ENCODE measurements at regions not wholly inside any gene's neighbourhood (a gene's known extent, or its start where the extent isn't known, plus 50 kb on each side); places are given as distances from the start of the nearest gene placed in this dataset.

DNA sequence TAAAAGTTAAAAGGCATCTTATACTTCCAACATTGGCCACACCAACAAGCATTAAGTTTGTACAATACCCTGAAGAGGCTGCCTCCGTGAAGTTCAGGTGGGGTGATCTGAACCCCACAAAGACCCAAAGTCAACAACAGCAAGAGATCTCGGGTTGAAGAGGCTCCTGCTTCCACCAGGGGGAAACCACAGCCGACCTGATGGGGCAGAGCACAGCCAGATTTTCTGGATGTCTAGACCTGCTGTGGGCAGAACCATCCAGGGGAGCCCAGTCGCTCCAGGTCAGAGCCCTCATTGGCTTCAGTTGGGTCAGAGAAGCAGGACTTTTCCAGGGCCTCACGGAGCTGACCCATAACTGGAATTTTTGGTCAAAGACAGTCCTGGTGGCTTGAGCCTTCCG is 66.5 kb upstream of the ACKR3 start:
- Histone ChIP-seq H3F3A (ENCODE audit: insufficient read depth) (no peaks in the 10 kb centered on the region), H3K36me3 (ENCODE audit: low read length) (no peaks in the 10 kb centered on the region), H3K9me3 (ENCODE audit: insufficient read depth, low read length) (no peaks in the 10 kb centered on the region), H3K79me2 (ENCODE audit: insufficient read depth, low read length) (no peaks in the 10 kb centered on the region), H3K9me2 (replicated peaks; ENCODE audit: insufficient read depth, low read length) (no peaks in the 10 kb centered on the region), H3K4me3 (ENCODE audit: insufficient read depth, low read length, poor library complexity, severe bottlenecking) (no peak overlapping the region), H2AFZ (ENCODE audit: low read depth, low read length, severe bottlenecking) (no peak overlapping the region), H3K9ac (ENCODE audit: low read length) (no peak overlapping the region), H3K27ac (ENCODE audit: low read depth, low read length) (no peak overlapping the region), H3K4me2 (ENCODE audit: low read depth, low read length, poor library complexity, severe bottlenecking) (no peak overlapping the region), H4K20me1 (ENCODE audit: low read depth, low read length) (no peaks in the 10 kb centered on the region), H3K27me3 (ENCODE audit: low read length) (no peaks in the 10 kb centered on the region)
- TF ChIP-seq EZH2phosphoT487 (conservative IDR thresholded peaks at IDR 0.05; ENCODE audit: low read length) = no peak
- TF ChIP-seq, protein P1, sequence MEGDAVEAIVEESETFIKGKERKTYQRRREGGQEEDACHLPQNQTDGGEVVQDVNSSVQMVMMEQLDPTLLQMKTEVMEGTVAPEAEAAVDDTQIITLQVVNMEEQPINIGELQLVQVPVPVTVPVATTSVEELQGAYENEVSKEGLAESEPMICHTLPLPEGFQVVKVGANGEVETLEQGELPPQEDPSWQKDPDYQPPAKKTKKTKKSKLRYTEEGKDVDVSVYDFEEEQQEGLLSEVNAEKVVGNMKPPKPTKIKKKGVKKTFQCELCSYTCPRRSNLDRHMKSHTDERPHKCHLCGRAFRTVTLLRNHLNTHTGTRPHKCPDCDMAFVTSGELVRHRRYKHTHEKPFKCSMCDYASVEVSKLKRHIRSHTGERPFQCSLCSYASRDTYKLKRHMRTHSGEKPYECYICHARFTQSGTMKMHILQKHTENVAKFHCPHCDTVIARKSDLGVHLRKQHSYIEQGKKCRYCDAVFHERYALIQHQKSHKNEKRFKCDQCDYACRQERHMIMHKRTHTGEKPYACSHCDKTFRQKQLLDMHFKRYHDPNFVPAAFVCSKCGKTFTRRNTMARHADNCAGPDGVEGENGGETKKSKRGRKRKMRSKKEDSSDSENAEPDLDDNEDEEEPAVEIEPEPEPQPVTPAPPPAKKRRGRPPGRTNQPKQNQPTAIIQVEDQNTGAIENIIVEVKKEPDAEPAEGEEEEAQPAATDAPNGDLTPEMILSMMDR (IDR thresholded peaks at IDR 0.05; ENCODE audit: insufficient read depth, low read length, poor library complexity, severe bottlenecking) = no peak

DNA sequence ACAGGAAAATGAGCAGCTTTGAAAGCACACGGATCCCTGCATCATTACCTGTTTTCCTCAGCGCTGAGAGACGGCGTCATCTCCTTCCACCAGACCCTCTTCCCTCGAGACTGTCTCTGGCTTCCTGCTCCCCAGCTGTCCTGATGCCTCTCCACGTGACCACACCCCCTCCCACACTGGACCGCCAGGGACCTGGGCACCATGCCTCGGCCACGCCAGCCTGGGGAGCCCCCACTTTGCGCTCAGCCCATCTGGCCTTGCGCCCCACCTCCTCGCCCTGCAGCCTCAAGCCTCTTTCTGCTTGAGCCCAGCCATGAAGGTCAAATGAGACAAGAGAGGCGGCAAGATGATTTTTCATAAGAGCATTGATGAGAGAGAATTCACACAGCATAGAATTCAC is 66.0 kb upstream of the ACKR3 start:
- TF ChIP-seq EZH2phosphoT487 (conservative IDR thresholded peaks at IDR 0.05; ENCODE audit: low read length) = no peak
- TF ChIP-seq, protein P1 (IDR thresholded peaks at IDR 0.05; ENCODE audit: insufficient read depth, low read length, poor library complexity, severe bottlenecking) = no peak
- no peaks in the 10 kb centered on the region for H3K36me3 ChIP-seq (ENCODE audit: low read length)
- no peaks in the 10 kb centered on the region for H3K27me3 ChIP-seq (ENCODE audit: low read length)
- no peak overlapping the region for H3K4me3 ChIP-seq (ENCODE audit: insufficient read depth, low read length, poor library complexity, severe bottlenecking)
- no peak overlapping the region for H3K4me2 ChIP-seq (ENCODE audit: low read depth, low read length, poor library complexity, severe bottlenecking)
- H3K9ac ChIP-seq (ENCODE audit: low read length) = no peak overlapping the region
- H2AFZ ChIP-seq (ENCODE audit: low read depth, low read length, severe bottlenecking) = no peak overlapping the region
- no peak overlapping the region for H3K27ac ChIP-seq (ENCODE audit: low read depth, low read length)
- H3K9me2 ChIP-seq (replicated peaks; ENCODE audit: insufficient read depth, low read length) = no peaks in the 10 kb centered on the region
- H3K79me2 ChIP-seq (ENCODE audit: insufficient read depth, low read length) = no peaks in the 10 kb centered on the region
- no peaks in the 10 kb centered on the region for H3F3A ChIP-seq (ENCODE audit: insufficient read depth)
- no peaks in the 10 kb centered on the region for H3K9me3 ChIP-seq (ENCODE audit: insufficient read depth, low read length)
- H4K20me1 ChIP-seq (ENCODE audit: low read depth, low read length) = no peaks in the 10 kb centered on the region

DNA sequence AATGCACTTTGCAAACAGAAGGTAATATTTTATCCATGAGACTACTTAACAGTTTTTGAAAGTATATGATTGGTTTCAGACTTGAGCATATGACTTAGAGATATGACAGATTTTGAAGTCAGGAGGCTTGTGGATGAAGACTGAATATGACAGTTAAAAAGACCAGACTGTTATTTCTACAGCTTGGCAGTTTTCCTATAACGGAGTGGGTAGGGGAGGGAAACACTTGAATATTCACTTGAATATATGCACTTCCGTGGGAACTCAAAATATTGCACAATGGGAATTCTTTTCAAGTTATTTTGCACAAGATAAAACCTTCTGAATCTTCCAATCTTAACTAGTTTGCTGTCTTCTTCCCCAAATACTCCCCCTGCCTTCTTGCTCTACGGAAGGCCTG is 64.6 kb upstream of the ACKR3 start:
- Histone ChIP-seq H3K9me3 (ENCODE audit: insufficient read depth, low read length) (no peaks in the 10 kb centered on the region), H3K79me2 (ENCODE audit: insufficient read depth, low read length) (no peaks in the 10 kb centered on the region), H3K4me3 (ENCODE audit: insufficient read depth, low read length, poor library complexity, severe bottlenecking) (no peak overlapping the region), H3K9me2 (replicated peaks; ENCODE audit: insufficient read depth, low read length) (no peaks in the 10 kb centered on the region), H2AFZ (ENCODE audit: low read depth, low read length, severe bottlenecking) (no peak overlapping the region), H3K36me3 (ENCODE audit: low read length) (no peaks in the 10 kb centered on the region), H4K20me1 (ENCODE audit: low read depth, low read length) (no peaks in the 10 kb centered on the region), H3K9ac (ENCODE audit: low read length) (no peak overlapping the region), H3K4me2 (ENCODE audit: low read depth, low read length, poor library complexity, severe bottlenecking) (no peak overlapping the region), H3K27ac (ENCODE audit: low read depth, low read length) (no peak overlapping the region), H3F3A (ENCODE audit: insufficient read depth) (no peaks in the 10 kb centered on the region), H3K27me3 (ENCODE audit: low read length) (no peaks in the 10 kb centered on the region)
- TF ChIP-seq EZH2phosphoT487 (conservative IDR thresholded peaks at IDR 0.05; ENCODE audit: low read length) = no peak
- TF ChIP-seq, protein P1 (IDR thresholded peaks at IDR 0.05; ENCODE audit: insufficient read depth, low read length, poor library complexity, severe bottlenecking) = no peak

DNA sequence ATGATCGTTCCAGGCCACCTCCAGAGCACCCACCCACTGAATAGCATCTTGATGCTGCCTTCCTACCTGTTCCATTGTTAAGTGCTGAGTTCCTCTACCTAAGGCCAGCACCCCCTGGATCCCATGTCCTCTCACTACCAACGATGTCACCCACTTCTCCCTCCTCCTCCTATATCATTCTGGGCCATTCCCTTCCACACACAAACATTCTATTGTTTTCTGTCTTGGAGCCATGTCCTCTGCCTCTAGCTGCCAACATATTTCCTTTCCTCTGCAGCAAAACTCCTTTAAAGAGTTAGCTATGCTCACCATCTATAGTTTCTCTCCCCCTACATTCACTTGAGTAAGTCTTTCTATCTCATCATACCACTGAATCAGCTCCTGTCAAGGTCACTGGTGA is 64.0 kb upstream of the ACKR3 start:
- Histone ChIP-seq H3K9me2 (replicated peaks; ENCODE audit: insufficient read depth, low read length) (no peaks in the 10 kb centered on the region), H4K20me1 (ENCODE audit: low read depth, low read length) (no peaks in the 10 kb centered on the region), H3K9ac (ENCODE audit: low read length) (no peak overlapping the region), H3K27me3 (ENCODE audit: low read length) (no peaks in the 10 kb centered on the region), H3K9me3 (ENCODE audit: insufficient read depth, low read length) (no peaks in the 10 kb centered on the region), H3K27ac (ENCODE audit: low read depth, low read length) (no peak overlapping the region), H2AFZ (ENCODE audit: low read depth, low read length, severe bottlenecking) (no peak overlapping the region), H3K4me2 (ENCODE audit: low read depth, low read length, poor library complexity, severe bottlenecking) (no peak overlapping the region), H3K4me3 (ENCODE audit: insufficient read depth, low read length, poor library complexity, severe bottlenecking) (no peak overlapping the region), H3K36me3 (ENCODE audit: low read length) (no peaks in the 10 kb centered on the region), H3F3A (ENCODE audit: insufficient read depth) (no peaks in the 10 kb centered on the region), H3K79me2 (ENCODE audit: insufficient read depth, low read length) (no peaks in the 10 kb centered on the region)
- TF ChIP-seq, protein P1 (IDR thresholded peaks at IDR 0.05; ENCODE audit: insufficient read depth, low read length, poor library complexity, severe bottlenecking) = no peak
